HEK293 (cell line): ENCODE measurements at regions not wholly inside any gene's neighbourhood (a gene's known extent, or its start where the extent isn't known, plus 50 kb on each side); places are given as distances from the start of the nearest gene placed in this dataset.

Experiments used
- CTCF ChIP-seq: fragments of 450-650 bp; formaldehyde crosslinking; IDR thresholded peaks from 2 replicates; pipeline ENCODE4 v1.5.1; 2016; ENCODE audit warnings: missing biosample characterization, missing genetic modification characterization
- RBAK ChIP-seq: fragments of 450-650 bp; formaldehyde crosslinking; IDR thresholded peaks from 2 replicates; pipeline ENCODE4 v1.5.1; 2016; ENCODE audit warnings: missing biosample characterization, missing genetic modification characterization
- SETDB1 ChIP-seq: IDR thresholded peaks from one replicate; pipeline ENCODE4 v1.6.1; 2017; ENCODE audit warnings: mild to moderate bottlenecking, low read length, moderate library complexity, mixed read lengths; ENCODE audit not compliant: insufficient read length
- TCF7L2 ChIP-seq: IDR thresholded peaks from 2 replicates; pipeline ENCODE4 v1.6.1; 2011; ENCODE audit warnings: low read depth, mild to moderate bottlenecking, inconsistent platforms, low read length, moderate library complexity, borderline replicate concordance
- YY1 ChIP-seq: fragments of 450-650 bp; formaldehyde crosslinking; IDR thresholded peaks from 2 replicates; pipeline ENCODE4 v1.5.1; 2018; ENCODE audit warnings: missing biosample characterization, missing genetic modification characterization
- ZBTB21 ChIP-seq: fragments of 450-650 bp; formaldehyde crosslinking; IDR thresholded peaks from 2 replicates; pipeline ENCODE4 v1.5.1; 2017; ENCODE audit warnings: missing biosample characterization, missing genetic modification characterization
- ZBTB48 ChIP-seq: fragments of 450-650 bp; formaldehyde crosslinking; IDR thresholded peaks from 2 replicates; pipeline ENCODE4 v1.5.1; 2016; ENCODE audit warnings: missing biosample characterization, missing genetic modification characterization
- ZNF121 ChIP-seq: fragments of 450-650 bp; formaldehyde crosslinking; IDR thresholded peaks from 2 replicates; pipeline ENCODE4 v1.5.1; 2016; ENCODE audit warnings: missing biosample characterization, missing genetic modification characterization
- ZNF37A ChIP-seq: fragments of 450-650 bp; IDR thresholded peaks from 2 replicates; pipeline ENCODE4 v1.5.1; 2018; ENCODE audit warnings: missing biosample characterization, missing genetic modification characterization
- ZNF530 ChIP-seq: fragments of 450-650 bp; formaldehyde crosslinking; IDR thresholded peaks from 2 replicates; pipeline ENCODE4 v1.5.1; 2016; ENCODE audit warnings: low read depth, missing biosample characterization, missing genetic modification characterization
- ZNF585B ChIP-seq: fragments of 450-650 bp; formaldehyde crosslinking; IDR thresholded peaks from 2 replicates; pipeline ENCODE4 v1.5.1; 2016; ENCODE audit warnings: missing biosample characterization, missing genetic modification characterization
- ZNF664 ChIP-seq: fragments of 450-650 bp; formaldehyde crosslinking; IDR thresholded peaks from 2 replicates; pipeline ENCODE4 v1.5.1; 2016; ENCODE audit warnings: missing biosample characterization, missing genetic modification characterization

DNA sequence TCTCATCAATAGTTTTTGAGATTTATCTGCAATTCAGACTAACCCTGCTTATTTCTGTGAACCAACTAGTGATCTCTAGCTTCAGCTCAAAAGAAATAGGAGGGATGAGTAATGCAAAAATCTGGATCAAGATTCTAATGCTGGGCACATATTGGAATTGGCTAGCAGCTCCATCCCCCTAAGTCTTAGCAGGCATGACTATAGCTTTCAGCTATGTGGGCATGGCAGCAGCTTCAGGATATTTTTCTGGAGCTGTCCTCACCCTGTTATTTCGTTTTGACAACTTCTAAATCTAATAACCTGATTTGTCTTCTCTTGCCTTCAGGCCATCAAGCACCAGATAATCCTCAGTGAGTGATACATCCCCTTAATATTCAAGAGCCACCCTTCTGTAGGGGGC lies 50.8 kb upstream of the GNPDA2 start:
- TF ChIP-seq ZNF585B (tag by site-specific recombination) (no peak), CTCF (no peak), SETDB1 (no peak), ZNF121 (tag by site-specific recombination) (no peak), ZNF37A (tag by site-specific recombination) (no peak), ZNF530 (tag by site-specific recombination) (no peak), ZBTB21 (tag by site-specific recombination) (no peak), ZBTB48 (tag by site-specific recombination) (no peak), RBAK (tag by site-specific recombination) (no peak), ZNF664 (tag by site-specific recombination) (no peak), YY1 (no peak), TCF7L2 (no peak)
